ENCODE measurements at regions not wholly inside any gene's neighbourhood (a gene's known extent, or its start where the extent isn't known, plus 50 kb on each side); places are given as distances from the start of the nearest gene placed in this dataset.

DNA sequence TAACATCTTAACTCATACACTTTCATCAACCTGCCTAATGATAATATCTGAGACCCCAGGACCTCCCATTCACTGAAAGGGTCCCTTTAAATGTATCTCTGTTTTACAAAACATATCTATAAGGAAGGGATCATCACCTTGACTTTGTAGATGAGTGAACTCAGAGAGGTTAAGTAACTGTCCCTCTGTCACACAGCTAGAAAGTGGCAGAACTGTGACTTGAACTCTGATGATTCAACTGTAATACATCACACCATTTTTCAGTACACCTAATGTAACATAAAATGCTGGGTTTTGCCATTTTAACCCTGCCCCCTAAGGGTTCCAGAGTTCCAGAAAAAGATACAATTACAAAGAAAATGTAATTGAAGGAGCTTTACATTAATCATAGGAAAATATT, 234.6 kb downstream of the ZEB2 start:
- Histone ChIP-seq H3K27ac (no peak overlapping the region), H3K4me3 (no peak overlapping the region)
- DNase-seq (ENCODE audit: low spot score), result no peak
- TF ChIP-seq, protein P1, sequence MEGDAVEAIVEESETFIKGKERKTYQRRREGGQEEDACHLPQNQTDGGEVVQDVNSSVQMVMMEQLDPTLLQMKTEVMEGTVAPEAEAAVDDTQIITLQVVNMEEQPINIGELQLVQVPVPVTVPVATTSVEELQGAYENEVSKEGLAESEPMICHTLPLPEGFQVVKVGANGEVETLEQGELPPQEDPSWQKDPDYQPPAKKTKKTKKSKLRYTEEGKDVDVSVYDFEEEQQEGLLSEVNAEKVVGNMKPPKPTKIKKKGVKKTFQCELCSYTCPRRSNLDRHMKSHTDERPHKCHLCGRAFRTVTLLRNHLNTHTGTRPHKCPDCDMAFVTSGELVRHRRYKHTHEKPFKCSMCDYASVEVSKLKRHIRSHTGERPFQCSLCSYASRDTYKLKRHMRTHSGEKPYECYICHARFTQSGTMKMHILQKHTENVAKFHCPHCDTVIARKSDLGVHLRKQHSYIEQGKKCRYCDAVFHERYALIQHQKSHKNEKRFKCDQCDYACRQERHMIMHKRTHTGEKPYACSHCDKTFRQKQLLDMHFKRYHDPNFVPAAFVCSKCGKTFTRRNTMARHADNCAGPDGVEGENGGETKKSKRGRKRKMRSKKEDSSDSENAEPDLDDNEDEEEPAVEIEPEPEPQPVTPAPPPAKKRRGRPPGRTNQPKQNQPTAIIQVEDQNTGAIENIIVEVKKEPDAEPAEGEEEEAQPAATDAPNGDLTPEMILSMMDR (IDR thresholded peaks at IDR 0.05), result no peak

DNA sequence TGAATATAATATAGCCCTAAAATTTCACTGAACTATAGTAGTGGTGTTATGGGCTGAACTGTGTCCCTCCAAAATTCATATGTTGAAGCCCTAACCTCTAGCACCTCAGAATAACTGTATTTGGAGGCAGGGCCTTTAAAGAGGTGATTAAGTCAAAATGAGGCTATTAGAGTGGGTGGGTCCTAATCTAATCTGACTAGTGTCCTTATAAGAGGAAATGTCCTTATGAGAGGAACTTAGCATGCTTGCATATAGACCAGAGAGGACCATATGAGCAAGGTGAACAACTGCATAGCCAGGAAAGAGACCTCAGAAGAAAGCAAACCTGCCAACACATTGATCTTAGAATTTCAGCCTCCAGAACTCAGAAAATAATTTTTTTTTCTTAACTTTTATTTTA, 238.4 kb downstream of the ZEB2 start:
- no peak for DNase-seq (ENCODE audit: low spot score)
- no peak overlapping the region for H3K4me3 ChIP-seq
- TF ChIP-seq, protein P1 (IDR thresholded peaks at IDR 0.05), result no peak

DNA sequence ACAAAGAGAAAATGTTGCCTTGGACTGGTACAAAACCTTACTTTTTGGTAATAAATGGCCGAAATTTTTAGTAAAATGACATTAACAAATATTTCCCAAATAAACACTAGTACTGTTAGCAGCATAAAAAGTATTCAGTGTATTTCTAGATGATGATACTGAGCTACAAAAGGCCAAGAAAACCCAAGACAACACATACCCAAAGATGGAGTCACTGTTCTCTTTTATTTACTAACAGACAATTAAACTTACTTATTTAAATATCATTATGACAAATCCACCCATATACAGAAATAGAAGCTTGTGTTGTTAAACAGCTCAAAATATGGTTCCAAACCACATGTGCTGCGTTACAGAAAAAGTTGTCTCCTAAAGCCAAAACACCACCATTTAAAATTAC, 239.9 kb downstream of the ZEB2 start:
- TF ChIP-seq, protein P1 (IDR thresholded peaks at IDR 0.05), result no peak

More for the DNA sequence above, 238.4 kb downstream of the ZEB2 start:
- no peak overlapping the region for H3K27ac ChIP-seq

DNA sequence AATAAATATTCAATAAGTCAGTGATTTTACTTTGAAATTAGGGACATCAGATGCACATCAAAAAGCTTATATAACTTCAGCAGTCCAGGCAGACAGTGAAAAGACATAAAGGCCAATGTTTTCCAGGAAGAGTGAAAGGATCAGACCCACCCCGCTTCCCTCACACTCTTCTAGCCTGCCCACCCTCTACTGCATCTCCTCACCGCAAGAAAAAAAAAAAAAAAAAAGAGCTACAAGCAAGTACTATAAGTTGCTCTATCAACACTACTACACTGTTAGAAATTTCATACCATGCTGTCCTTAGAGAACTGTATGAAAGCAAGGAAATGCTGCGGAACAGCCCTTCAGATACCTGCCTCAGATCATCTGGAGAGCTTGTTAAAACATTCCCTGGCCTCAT, 240.8 kb downstream of the ZEB2 start:
- H3K4me3 ChIP-seq, result no peak overlapping the region
- no peak overlapping the region for H3K27ac ChIP-seq
- no peak for DNase-seq (ENCODE audit: low spot score)

More for the DNA sequence above, 239.9 kb downstream of the ZEB2 start:
- H3K27ac ChIP-seq, result no peak overlapping the region
- H3K4me3 ChIP-seq, result no peak overlapping the region
- DNase-seq (ENCODE audit: low spot score), result no peak

DNA sequence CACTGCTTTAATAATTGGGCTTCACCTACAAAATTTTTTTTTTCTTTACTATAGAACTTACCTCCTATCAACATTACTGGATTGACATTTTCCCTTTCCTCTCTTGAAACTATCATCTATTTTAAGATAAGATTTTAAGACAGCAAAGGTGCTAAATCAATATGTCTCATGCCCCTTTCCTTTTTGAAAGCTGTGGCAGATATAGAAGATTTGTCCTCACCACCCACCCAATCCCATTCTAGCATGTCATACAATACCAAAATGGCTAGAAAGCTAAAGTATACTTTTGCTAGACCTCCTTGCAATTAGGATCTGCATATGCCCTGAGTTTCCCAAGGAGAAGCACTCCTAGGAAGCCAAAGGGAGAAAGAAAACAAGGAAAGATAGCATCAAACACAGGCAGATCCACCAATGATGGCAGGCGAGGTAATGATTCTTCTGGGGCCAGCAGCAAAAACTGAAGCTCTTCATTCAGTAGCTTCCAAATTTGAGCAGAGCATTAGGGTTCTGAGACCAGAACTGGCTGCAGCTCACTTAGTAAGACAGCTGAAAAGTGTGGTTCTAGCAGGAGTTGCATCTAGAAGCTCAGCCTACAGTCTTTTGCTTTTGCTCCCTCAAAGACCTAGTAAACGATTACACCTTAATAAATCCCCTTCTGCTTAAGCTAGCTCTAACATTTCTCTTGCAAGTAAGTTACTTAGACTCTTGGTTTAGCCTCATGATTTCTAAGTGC, 242.1 kb downstream of the ZEB2 start:
- Histone ChIP-seq H3K27ac (no peak overlapping the region), H3K4me3 (no peak overlapping the region)
- TF ChIP-seq, protein P1 (IDR thresholded peaks at IDR 0.05), result no peak
- no peak for DNase-seq (ENCODE audit: low spot score)

More for the DNA sequence above, 240.8 kb downstream of the ZEB2 start:
- TF ChIP-seq, protein P1 (IDR thresholded peaks at IDR 0.05), result no peak

DNA sequence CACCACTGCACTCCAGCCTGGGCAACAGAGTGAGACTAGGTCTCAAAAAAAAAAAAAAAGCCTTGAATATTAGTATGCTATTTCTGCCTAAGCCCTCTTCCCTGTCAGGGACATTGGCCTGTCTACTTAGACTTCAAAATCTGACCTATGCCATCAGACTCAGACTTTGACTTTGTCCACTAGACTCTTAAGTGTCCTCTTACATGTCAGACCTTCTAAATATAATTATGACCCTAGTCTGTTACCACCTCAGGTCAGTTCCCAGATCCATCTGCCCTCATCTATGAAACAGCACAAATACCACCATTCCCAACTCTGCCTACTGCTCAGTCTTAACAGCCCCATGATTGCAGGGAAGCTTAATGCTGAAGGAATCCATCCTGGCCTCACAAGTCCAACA, 244.6 kb downstream of the ZEB2 start:
- no peak overlapping the region for H3K27ac ChIP-seq
- DNase-seq (ENCODE audit: low spot score), result no peak
- TF ChIP-seq, protein P1 (IDR thresholded peaks at IDR 0.05), result no peak
- H3K4me3 ChIP-seq, result no peak overlapping the region

DNA sequence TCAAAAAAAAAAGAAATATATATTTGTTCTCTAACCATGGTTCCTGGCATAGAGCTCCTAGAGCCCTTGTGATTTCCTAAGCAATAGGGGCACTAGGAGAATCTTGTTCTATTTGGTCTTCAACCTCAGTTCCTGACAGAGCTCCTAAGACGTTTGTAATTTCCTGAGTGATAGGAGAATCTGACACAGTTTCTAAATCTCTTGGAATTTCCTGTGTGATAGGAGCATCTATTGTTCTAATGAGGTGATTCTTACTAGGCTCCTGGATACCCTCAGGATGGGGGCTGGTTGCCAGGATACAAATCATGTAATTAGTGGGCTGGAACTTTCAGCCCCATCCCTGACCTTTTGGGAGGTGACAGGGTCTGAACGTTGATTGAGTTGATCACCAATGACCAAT, 245.8 kb downstream of the ZEB2 start:
- no peak overlapping the region for H3K27ac ChIP-seq
- no peak overlapping the region for H3K4me3 ChIP-seq
- TF ChIP-seq, protein P1 (IDR thresholded peaks at IDR 0.05), result no peak
- DNase-seq (ENCODE audit: low spot score), result no peak

All from coronary artery (tissue), 2 donors.